GM23248 (cell line): ENCODE measurements at regions not wholly inside any gene's neighbourhood (a gene's known extent, or its start where the extent isn't known, plus 50 kb on each side); places are given as distances from the start of the nearest gene placed in this dataset.

Experiments
- EZH2 ChIP-seq: fragments of 200-600 bp; sonication (generic); IDR thresholded peaks from 2 replicates; pipeline ENCODE4 v1.6.1; 2018; ENCODE audit warnings: antibody characterized with exemption, mild to moderate bottlenecking; ENCODE audit not compliant: insufficient read depth, poor library complexity, severe bottlenecking
- EZH2phosphoT487 ChIP-seq: fragments of 200-600 bp; sonication (generic); IDR thresholded peaks from 2 replicates; pipeline ENCODE4 v1.6.1; 2018; ENCODE audit warnings: antibody characterized with exemption, moderate library complexity, mild to moderate bottlenecking, low read depth; ENCODE audit not compliant: insufficient read depth

GRCh38 chr4:10736895-10737294 lies 52.3 kb upstream of the CLNK start:
- TF ChIP-seq EZH2 (no peak), EZH2phosphoT487 (no peak)
